Mucosa of descending colon (tissue), 3 donors: ENCODE measurements at regions not wholly inside any gene's neighbourhood (a gene's known extent, or its start where the extent isn't known, plus 50 kb on each side); places are given as distances from the start of the nearest gene placed in this dataset.

Source experiments
- ATAC-seq: fragments of 200-7000 bp; cut with Tn5 transposase; one replicate; pipeline ENCODE4 v1.9.1; 2020; ENCODE audit warnings: mild to moderate bottlenecking, moderate library complexity
- DNase-seq, 3 donors: peaks; one replicate each; pipeline ENCODE4 v3.0.0-alpha.2; 2020
- H3K36me3 ChIP-seq: fragments of 200-600 bp; one replicate; pipeline ENCODE4 v1.8.0; 2021; ENCODE audit warnings: low read depth, mild to moderate bottlenecking
- H3K4me1 ChIP-seq: fragments of 200-600 bp; one replicate; pipeline ENCODE4 v1.8.0; 2021; ENCODE audit warnings: low read depth, mild to moderate bottlenecking
- H3K4me3 ChIP-seq: fragments of 200-600 bp; one replicate; pipeline ENCODE4 v1.8.0; 2021; ENCODE audit warnings: mild to moderate bottlenecking
- H3K9me3 ChIP-seq: fragments of 200-600 bp; one replicate; pipeline ENCODE4 v1.8.0; 2021; ENCODE audit warnings: mild to moderate bottlenecking
- CTCF ChIP-seq: fragments of 200-600 bp; IDR thresholded peaks from one replicate; pipeline ENCODE4 v1.8.0; 2022; ENCODE audit warnings: antibody characterized with exemption, mild to moderate bottlenecking
- intact Hi-C, 2 donors: fragments of 100-400 bp; cut with DNase I in 1 of 2; cut with micrococcal nuclease in 1 of 2; formaldehyde crosslinking; loops; one replicate each; pipeline versions ENCODE4 v1.11.0 to v1.11.1; 2022; cut with DNase I, micrococcal nuclease
- donor health status: DM: no; HTN: no; CAD: no; lungs with moderate emphysema.
- donor health status: DM: no; HTN: no; CAD: no.
- donor health status: DM: no; HTN: yes; CAD: no.

- Histone ChIP-seq H3K36me3 (no peaks in the 10 kb centered on the region), H3K9me3 (no peaks in the 10 kb centered on the region), H3K4me3 (no peak overlapping the region), H3K4me1 (no peaks in the 10 kb centered on the region)
- DNase-seq, result no peak
- ATAC-seq, result no peak
- no peak for TF ChIP-seq CTCF
- intact Hi-C loops, result no loop called here
Observed at GRCh38 chr4:147201016-147201415, 255.4 kb upstream of the TTC29 start.

GRCh38 chr4:147206807-147207206 lies 261.1 kb upstream of the TTC29 start:
- no peak for TF ChIP-seq CTCF
- Histone ChIP-seq H3K36me3 (no peaks in the 10 kb centered on the region), H3K4me1 (no peaks in the 10 kb centered on the region), H3K4me3 (no peak overlapping the region), H3K9me3 (no peaks in the 10 kb centered on the region)
- DNase-seq (no peak), ATAC-seq (no peak)
- intact Hi-C loops, result no loop called here

GRCh38 chr4:147207911-147208310 lies 262.2 kb upstream of the TTC29 start:
- intact Hi-C loops, result no loop called here
- DNase-seq (no peak), ATAC-seq (no peak)
- no peaks in the 10 kb centered on the region for H3K36me3 ChIP-seq
- no peak overlapping the region for H3K4me3 ChIP-seq
- H3K9me3 ChIP-seq, result no peaks in the 10 kb centered on the region
- no peaks in the 10 kb centered on the region for H3K4me1 ChIP-seq
- no peak for TF ChIP-seq CTCF

GRCh38 chr4:147217655-147218054 lies 263.2 kb upstream of the EDNRA start:
- no peaks in the 10 kb centered on the region for H3K4me1 ChIP-seq
- H3K36me3 ChIP-seq, result no peaks in the 10 kb centered on the region
- no peak overlapping the region for H3K4me3 ChIP-seq
- intact Hi-C loops, result no loop called here
- TF ChIP-seq CTCF, result no peak
- no peak for DNase-seq
- H3K9me3 ChIP-seq, result no peaks in the 10 kb centered on the region
- ATAC-seq, result no peak

GRCh38 chr4:147219145-147219544 lies 261.8 kb upstream of the EDNRA start:
- no peak for TF ChIP-seq CTCF
- ATAC-seq, result no peak
- no peaks in the 10 kb centered on the region for H3K9me3 ChIP-seq
- DNase-seq, result no peak
- no peaks in the 10 kb centered on the region for H3K4me1 ChIP-seq
- H3K4me3 ChIP-seq, result no peak overlapping the region
- no peaks in the 10 kb centered on the region for H3K36me3 ChIP-seq
- intact Hi-C loops, result no loop called here

GRCh38 chr4:147220833-147221232 lies 260.1 kb upstream of the EDNRA start:
- H3K4me1 ChIP-seq, result no peaks in the 10 kb centered on the region
- intact Hi-C loops, result no loop called here
- H3K9me3 ChIP-seq, result no peaks in the 10 kb centered on the region
- no peak overlapping the region for H3K4me3 ChIP-seq
- TF ChIP-seq CTCF, result no peak
- H3K36me3 ChIP-seq, result no peaks in the 10 kb centered on the region
- ATAC-seq (no peak), DNase-seq (no peak)
